ENCODE measurements at regions not wholly inside any gene's neighbourhood (a gene's known extent, or its start where the extent isn't known, plus 50 kb on each side); places are given as distances from the start of the nearest gene placed in this dataset.
"Not testable (repeated sequence)": the region's sequence is repeated elsewhere in the genome, so short reads cannot be mapped to it uniquely, and the experiment has no call there.

- not testable (repeated sequence) for FAIRE-seq
These were observed 112.6 kb upstream of the FAM174B start for GRCh38 chr15:92768131-92768530.

GRCh38 chr15:92770641-92771040, 115.1 kb upstream of the FAM174B start:
- FAIRE-seq = no peak

GRCh38 chr15:92772061-92772460, 116.5 kb upstream of the FAM174B start:
- FAIRE-seq = no peak

GRCh38 chr15:92772626-92773244, 117.2 kb upstream of the FAM174B start:
- FAIRE-seq = no peak

- FAIRE-seq = no peak
These were observed 117.8 kb upstream of the FAM174B start for GRCh38 chr15:92773340-92773739.

- FAIRE-seq = no peak
These were observed 120.2 kb upstream of the CHD2 start for GRCh38 chr15:92779874-92780273.

- FAIRE-seq = no peak
These were observed 119.3 kb upstream of the CHD2 start for GRCh38 chr15:92780843-92781242.

GRCh38 chr15:92781925-92782453, 118.1 kb upstream of the CHD2 start:
- FAIRE-seq = no peak

- FAIRE-seq = no peak
These were observed 113.0 kb upstream of the CHD2 start for GRCh38 chr15:92787116-92787515.

GRCh38 chr15:92788196-92788595, 111.9 kb upstream of the CHD2 start:
- FAIRE-seq = no peak

GRCh38 chr15:92788793-92789192, 111.3 kb upstream of the CHD2 start:
- not testable (repeated sequence) for FAIRE-seq

GRCh38 chr15:92796161-92796611, 103.9 kb upstream of the CHD2 start:
- no peak for FAIRE-seq

- FAIRE-seq = peak; percentile 96
These were observed 102.7 kb upstream of the CHD2 start for GRCh38 chr15:92797168-92798052.

- no peak for FAIRE-seq
These were observed 100.1 kb upstream of the CHD2 start for GRCh38 chr15:92800013-92800412.

- FAIRE-seq = not testable (repeated sequence)
These were observed 99.6 kb upstream of the CHD2 start for GRCh38 chr15:92800416-92801055.

GRCh38 chr15:92801056-92801773, 98.9 kb upstream of the CHD2 start:
- FAIRE-seq = not testable (repeated sequence)

- FAIRE-seq = no peak
These were observed 98.2 kb upstream of the CHD2 start for GRCh38 chr15:92801774-92802464.

- FAIRE-seq = no peak
These were observed 96.6 kb upstream of the CHD2 start for GRCh38 chr15:92803536-92803851.

GRCh38 chr15:92803852-92804609, 96.1 kb upstream of the CHD2 start:
- peak; percentile 91 for FAIRE-seq

- not testable (repeated sequence) for FAIRE-seq
These were observed 95.6 kb upstream of the CHD2 start for GRCh38 chr15:92804610-92804936.

GRCh38 chr15:92805080-92805690, 94.9 kb upstream of the CHD2 start:
- no peak for FAIRE-seq
